HEK293 (cell line): ENCODE measurements at regions not wholly inside any gene's neighbourhood (a gene's known extent, or its start where the extent isn't known, plus 50 kb on each side); places are given as distances from the start of the nearest gene placed in this dataset.

Source experiments
- CTCF ChIA-PET: fragments of 350-600 bp; formaldehyde crosslinking; extraction: SDS; loops from one replicate; lab custom pipeline; 2021; ENCODE audit warnings: antibody characterized with exemption; lab: Yijun Ruan, JAX
- POLR2A ChIA-PET: fragments of 300-600 bp; formaldehyde crosslinking; extraction: SDS; loops from one replicate; lab custom pipeline; 2020; ENCODE audit warnings: antibody characterized with exemption, inconsistent platforms; lab: Yijun Ruan, JAX
- H3K27ac ChIP-seq: fragments of 200-500 bp; sonication (Bioruptor generic); 2 replicates; pipeline ENCODE4 v1.5.1; 2014; ENCODE audit warnings: low read depth, low read length, control low read depth, inconsistent platforms; ENCODE audit errors: extremely low read depth
- H3K36me3 ChIP-seq, 2 experiments: fragments of 200-500 bp in 1 of 2; sonication (Bioruptor generic) in 1 of 2; 1 replicate in 1 of 2; 2 replicates in 1 of 2; pipeline ENCODE4 v1.5.1; 2014 to 2017; ENCODE audit warnings: inconsistent platforms in 2 of 2, low read length in 2 of 2; ENCODE audit not compliant: control insufficient read depth in 2 of 2, insufficient read depth in 1 of 2
- H3K4me1 ChIP-seq: fragments of 200-500 bp; sonication (Bioruptor generic); 2 replicates; pipeline ENCODE4 v1.5.1; 2014; ENCODE audit warnings: mild to moderate bottlenecking, low read length, inconsistent platforms; ENCODE audit not compliant: control insufficient read depth, insufficient read depth
- H3K4me3 ChIP-seq: 2 replicates; pipeline ENCODE4 v1.5.1; 2011; ENCODE audit warnings: low read depth, mild to moderate bottlenecking, control low read depth, low read length, moderate library complexity
- H3K9me3 ChIP-seq: fragments of 200-500 bp; sonication (Bioruptor generic); 2 replicates; pipeline ENCODE4 v1.5.1; 2014; ENCODE audit warnings: low read depth, low read length, inconsistent platforms; ENCODE audit not compliant: control insufficient read depth, insufficient read depth
- ELK4 ChIP-seq: IDR thresholded peaks from 2 replicates; pipeline ENCODE4 v1.6.1; 2011; ENCODE audit warnings: mild to moderate bottlenecking, low read depth, low read length, borderline replicate concordance
- KLF7 ChIP-seq: fragments of 450-650 bp; formaldehyde crosslinking; IDR thresholded peaks from 2 replicates; pipeline ENCODE4 v1.5.1; 2016; ENCODE audit warnings: missing biosample characterization, missing genetic modification characterization, borderline replicate concordance
- SP3 ChIP-seq: fragments of 450-650 bp; formaldehyde crosslinking; IDR thresholded peaks from 2 replicates; pipeline ENCODE4 v1.5.1; 2016; ENCODE audit warnings: missing biosample characterization, missing genetic modification characterization
- ZBTB1 ChIP-seq: fragments of 450-650 bp; formaldehyde crosslinking; IDR thresholded peaks from 2 replicates; pipeline ENCODE4 v1.5.1; 2016; ENCODE audit warnings: missing biosample characterization, missing genetic modification characterization
- ZBTB20 ChIP-seq: fragments of 450-650 bp; formaldehyde crosslinking; IDR thresholded peaks from 2 replicates; pipeline ENCODE4 v1.5.1; 2016; ENCODE audit warnings: missing biosample characterization, missing genetic modification characterization
- ZBTB48 ChIP-seq: fragments of 450-650 bp; formaldehyde crosslinking; IDR thresholded peaks from 2 replicates; pipeline ENCODE4 v1.5.1; 2016; ENCODE audit warnings: missing biosample characterization, missing genetic modification characterization
- ZFHX2 ChIP-seq: fragments of 450-650 bp; formaldehyde crosslinking; conservative IDR thresholded peaks from 2 replicates; pipeline ENCODE4 v1.5.1; 2016; ENCODE audit warnings: missing biosample characterization, missing genetic modification characterization
- ZFP37 ChIP-seq: fragments of 450-650 bp; formaldehyde crosslinking; IDR thresholded peaks from 2 replicates; pipeline ENCODE4 v1.5.1; 2016; ENCODE audit warnings: missing biosample characterization, missing genetic modification characterization
- ZNF169 ChIP-seq: fragments of 450-650 bp; formaldehyde crosslinking; IDR thresholded peaks from 2 replicates; pipeline ENCODE4 v1.5.1; 2016; ENCODE audit warnings: missing biosample characterization, missing genetic modification characterization
- ZNF175 ChIP-seq: fragments of 450-650 bp; formaldehyde crosslinking; IDR thresholded peaks from 2 replicates; pipeline ENCODE4 v1.5.1; 2016; ENCODE audit warnings: missing biosample characterization, missing genetic modification characterization
- ZNF184 ChIP-seq: fragments of 450-650 bp; IDR thresholded peaks from 2 replicates; pipeline ENCODE4 v1.5.1; 2018; ENCODE audit warnings: missing biosample characterization, mild to moderate bottlenecking, missing genetic modification characterization
- ZNF274 ChIP-seq, 2 experiments: fragments of 200-500 bp in 1 of 2; fragments of 450-650 bp in 1 of 2; sonication (Bioruptor generic) in 1 of 2; formaldehyde crosslinking in 1 of 2; IDR thresholded peaks; 2 replicates each; pipeline versions ENCODE4 v1.5.1 to v1.6.1; 2014 to 2016; ENCODE audit warnings: borderline replicate concordance in 1 of 2, inconsistent platforms in 1 of 2, low read length in 1 of 2, missing biosample characterization in 1 of 2, missing genetic modification characterization in 1 of 2
- ZNF37A ChIP-seq: fragments of 450-650 bp; IDR thresholded peaks from 2 replicates; pipeline ENCODE4 v1.5.1; 2018; ENCODE audit warnings: missing biosample characterization, missing genetic modification characterization
- ZNF394 ChIP-seq: fragments of 450-650 bp; formaldehyde crosslinking; IDR thresholded peaks from 2 replicates; pipeline ENCODE4 v1.5.1; 2016; ENCODE audit warnings: missing biosample characterization, missing genetic modification characterization, mild to moderate bottlenecking, moderate library complexity, borderline replicate concordance
- ZNF423 ChIP-seq: fragments of 450-650 bp; formaldehyde crosslinking; IDR thresholded peaks from 2 replicates; pipeline ENCODE4 v1.5.1; 2016; ENCODE audit warnings: missing biosample characterization, missing genetic modification characterization
- ZNF426 ChIP-seq: fragments of 450-650 bp; formaldehyde crosslinking; IDR thresholded peaks from 2 replicates; pipeline ENCODE4 v1.5.1; 2017; ENCODE audit warnings: missing biosample characterization, missing genetic modification characterization, mild to moderate bottlenecking, inconsistent platforms, moderate library complexity
- ZNF510 ChIP-seq: fragments of 450-650 bp; formaldehyde crosslinking; IDR thresholded peaks from 2 replicates; pipeline ENCODE4 v1.5.1; 2018; ENCODE audit warnings: mild to moderate bottlenecking, missing genetic modification characterization, missing biosample characterization; ENCODE audit not compliant: insufficient replicate concordance
- ZNF530 ChIP-seq: fragments of 450-650 bp; formaldehyde crosslinking; IDR thresholded peaks from 2 replicates; pipeline ENCODE4 v1.5.1; 2016; ENCODE audit warnings: low read depth, missing biosample characterization, missing genetic modification characterization
- ZNF624 ChIP-seq: fragments of 450-650 bp; formaldehyde crosslinking; IDR thresholded peaks from 2 replicates; pipeline ENCODE4 v1.5.1; 2017; ENCODE audit warnings: missing biosample characterization, missing genetic modification characterization
- ZNF707 ChIP-seq: fragments of 450-650 bp; formaldehyde crosslinking; IDR thresholded peaks from 2 replicates; pipeline ENCODE4 v1.5.1; 2016; ENCODE audit warnings: missing biosample characterization, missing genetic modification characterization
- ZNF791 ChIP-seq: fragments of 450-650 bp; formaldehyde crosslinking; IDR thresholded peaks from 2 replicates; pipeline ENCODE4 v1.5.1; 2016; ENCODE audit warnings: missing biosample characterization, missing genetic modification characterization
- ZNF837 ChIP-seq: fragments of 450-650 bp; formaldehyde crosslinking; IDR thresholded peaks from 2 replicates; pipeline ENCODE4 v1.5.1; 2016; ENCODE audit warnings: missing biosample characterization, missing genetic modification characterization
- TF ChIP-seq, protein P1 (sequence below): fragments of 450-650 bp; formaldehyde crosslinking; IDR thresholded peaks from 2 replicates; pipeline ENCODE4 v1.5.1; 2016; ENCODE audit warnings: missing biosample characterization, missing genetic modification characterization, borderline replicate concordance
- TF ChIP-seq, protein P2 (sequence below): fragments of 450-650 bp; formaldehyde crosslinking; IDR thresholded peaks from 2 replicates; pipeline ENCODE4 v1.5.1; 2016; ENCODE audit warnings: missing biosample characterization, missing genetic modification characterization
- TF ChIP-seq, protein P3 (sequence below): fragments of 450-650 bp; formaldehyde crosslinking; IDR thresholded peaks from 2 replicates; pipeline ENCODE4 v1.5.1; 2016; ENCODE audit warnings: missing biosample characterization, missing genetic modification characterization

DNA sequence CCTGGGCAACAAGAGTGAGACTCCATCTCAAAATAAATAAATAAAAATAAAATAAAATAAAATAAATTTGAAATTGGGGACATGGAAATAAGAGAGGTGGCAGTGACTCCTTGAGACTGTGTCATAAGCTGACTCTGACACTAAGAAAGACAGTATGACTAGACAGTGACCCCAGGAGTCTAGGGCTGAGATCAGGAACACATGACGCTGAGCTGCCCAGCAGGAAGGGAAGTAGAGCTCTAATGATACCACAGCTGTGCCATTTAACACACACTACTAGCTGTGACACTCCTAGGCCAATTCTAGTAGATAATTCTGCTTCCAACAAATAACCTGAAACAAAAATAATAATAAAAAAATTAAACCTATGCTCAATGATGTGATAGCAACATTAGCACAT lies 293.0 kb downstream of the SEC61B start:
- H3K4me3 ChIP-seq = no peak overlapping the region
- H3K36me3 ChIP-seq = no peaks in the 10 kb centered on the region
- ChIA-PET POLR2A (no interaction called here), CTCF (no interaction called here)
- no peaks in the 10 kb centered on the region for H3K9me3 ChIP-seq
- no peak overlapping the region for H3K27ac ChIP-seq
- no peak for TF ChIP-seq ZNF426 (tag by site-specific recombination)
- TF ChIP-seq SP3 (tag by site-specific recombination) = no peak
- no peak for TF ChIP-seq ZBTB48 (tag by site-specific recombination)
- TF ChIP-seq ZNF274 (IDR thresholded peaks at IDR 0.05; ENCODE audit: low read length) = no peak
- no peak for TF ChIP-seq ZNF274 (tag by site-specific recombination; IDR thresholded peaks at IDR 0.05; ENCODE audit: borderline replicate concordance)
- TF ChIP-seq ZFHX2 (tag by site-specific recombination) = no peak
- TF ChIP-seq ELK4 = no peak
- TF ChIP-seq ZNF184 = no peak
- no peak for TF ChIP-seq ZNF394
- TF ChIP-seq ZBTB1 (tag by site-specific recombination) = no peak
- no peak for TF ChIP-seq ZNF707
- no peak for TF ChIP-seq ZFP37 (tag by site-specific recombination)
- no peak for TF ChIP-seq ZNF423 (tag by site-specific recombination)
- no peak for TF ChIP-seq ZNF837 (tag by site-specific recombination)
- TF ChIP-seq ZNF37A (tag by site-specific recombination) = no peak
- no peak for TF ChIP-seq KLF7 (tag by site-specific recombination)
- no peak for TF ChIP-seq ZNF530 (tag by site-specific recombination)
- TF ChIP-seq ZNF791 = no peak
- TF ChIP-seq ZNF624 (tag by site-specific recombination) = no peak
- TF ChIP-seq, protein P1, sequence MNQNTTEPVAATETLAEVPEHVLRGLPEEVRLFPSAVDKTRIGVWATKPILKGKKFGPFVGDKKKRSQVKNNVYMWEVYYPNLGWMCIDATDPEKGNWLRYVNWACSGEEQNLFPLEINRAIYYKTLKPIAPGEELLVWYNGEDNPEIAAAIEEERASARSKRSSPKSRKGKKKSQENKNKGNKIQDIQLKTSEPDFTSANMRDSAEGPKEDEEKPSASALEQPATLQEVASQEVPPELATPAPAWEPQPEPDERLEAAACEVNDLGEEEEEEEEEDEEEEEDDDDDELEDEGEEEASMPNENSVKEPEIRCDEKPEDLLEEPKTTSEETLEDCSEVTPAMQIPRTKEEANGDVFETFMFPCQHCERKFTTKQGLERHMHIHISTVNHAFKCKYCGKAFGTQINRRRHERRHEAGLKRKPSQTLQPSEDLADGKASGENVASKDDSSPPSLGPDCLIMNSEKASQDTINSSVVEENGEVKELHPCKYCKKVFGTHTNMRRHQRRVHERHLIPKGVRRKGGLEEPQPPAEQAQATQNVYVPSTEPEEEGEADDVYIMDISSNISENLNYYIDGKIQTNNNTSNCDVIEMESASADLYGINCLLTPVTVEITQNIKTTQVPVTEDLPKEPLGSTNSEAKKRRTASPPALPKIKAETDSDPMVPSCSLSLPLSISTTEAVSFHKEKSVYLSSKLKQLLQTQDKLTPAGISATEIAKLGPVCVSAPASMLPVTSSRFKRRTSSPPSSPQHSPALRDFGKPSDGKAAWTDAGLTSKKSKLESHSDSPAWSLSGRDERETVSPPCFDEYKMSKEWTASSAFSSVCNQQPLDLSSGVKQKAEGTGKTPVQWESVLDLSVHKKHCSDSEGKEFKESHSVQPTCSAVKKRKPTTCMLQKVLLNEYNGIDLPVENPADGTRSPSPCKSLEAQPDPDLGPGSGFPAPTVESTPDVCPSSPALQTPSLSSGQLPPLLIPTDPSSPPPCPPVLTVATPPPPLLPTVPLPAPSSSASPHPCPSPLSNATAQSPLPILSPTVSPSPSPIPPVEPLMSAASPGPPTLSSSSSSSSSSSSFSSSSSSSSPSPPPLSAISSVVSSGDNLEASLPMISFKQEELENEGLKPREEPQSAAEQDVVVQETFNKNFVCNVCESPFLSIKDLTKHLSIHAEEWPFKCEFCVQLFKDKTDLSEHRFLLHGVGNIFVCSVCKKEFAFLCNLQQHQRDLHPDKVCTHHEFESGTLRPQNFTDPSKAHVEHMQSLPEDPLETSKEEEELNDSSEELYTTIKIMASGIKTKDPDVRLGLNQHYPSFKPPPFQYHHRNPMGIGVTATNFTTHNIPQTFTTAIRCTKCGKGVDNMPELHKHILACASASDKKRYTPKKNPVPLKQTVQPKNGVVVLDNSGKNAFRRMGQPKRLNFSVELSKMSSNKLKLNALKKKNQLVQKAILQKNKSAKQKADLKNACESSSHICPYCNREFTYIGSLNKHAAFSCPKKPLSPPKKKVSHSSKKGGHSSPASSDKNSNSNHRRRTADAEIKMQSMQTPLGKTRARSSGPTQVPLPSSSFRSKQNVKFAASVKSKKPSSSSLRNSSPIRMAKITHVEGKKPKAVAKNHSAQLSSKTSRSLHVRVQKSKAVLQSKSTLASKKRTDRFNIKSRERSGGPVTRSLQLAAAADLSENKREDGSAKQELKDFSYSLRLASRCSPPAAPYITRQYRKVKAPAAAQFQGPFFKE = no peak
- no peaks in the 10 kb centered on the region for H3K4me1 ChIP-seq

DNA sequence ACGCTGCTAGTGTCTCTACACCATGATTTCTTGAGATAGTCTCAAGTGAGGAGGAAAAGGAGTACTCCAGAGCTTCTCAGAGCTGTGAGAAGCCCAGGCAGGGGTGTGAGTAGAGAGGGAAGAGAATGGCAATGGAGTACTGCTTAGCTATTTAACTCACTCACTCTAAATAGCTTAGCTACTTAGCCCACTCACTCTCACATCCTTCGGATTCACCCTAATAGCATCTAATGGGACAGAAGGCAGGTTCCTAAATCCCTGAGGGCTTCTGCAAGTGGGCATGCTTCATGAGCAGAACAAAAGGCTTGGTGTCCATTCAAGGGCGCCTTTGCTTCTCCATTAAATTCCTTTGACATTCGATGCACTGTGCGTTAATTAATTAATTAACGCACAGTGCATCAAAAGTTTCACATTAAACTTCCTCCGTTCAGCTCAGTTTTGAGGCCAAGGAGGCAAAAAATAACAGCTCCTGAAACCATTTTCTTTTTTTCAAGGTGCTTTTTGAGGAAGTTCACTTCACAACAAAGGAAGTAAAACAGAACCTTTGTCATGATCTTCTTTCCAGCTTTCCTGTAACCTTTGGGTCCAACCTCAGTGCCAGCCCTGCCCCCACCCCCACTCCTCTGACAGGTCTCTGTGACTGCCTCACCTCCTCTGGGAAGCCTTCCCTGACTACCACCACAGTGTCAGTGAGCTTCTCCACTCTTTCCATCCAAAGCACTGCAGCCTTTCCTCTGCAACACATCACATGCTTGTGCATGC lies 294.0 kb downstream of the SEC61B start:
- Histone ChIP-seq H3K4me1 (no peaks in the 10 kb centered on the region), H3K36me3 (no peaks in the 10 kb centered on the region), H3K27ac (no peak overlapping the region), H3K9me3 (no peaks in the 10 kb centered on the region)
- ChIA-PET POLR2A (no interaction called here), CTCF (interaction anchor here (1.0 kb wide), 1 partner anchor 13 kb away, joined by 3 read pairs; no protein-coding TSS in a partner anchor)
- TF ChIP-seq ZNF175 (tag by site-specific recombination) = no peak
- no peak for TF ChIP-seq ZBTB48 (tag by site-specific recombination)
- no peak for TF ChIP-seq ZNF169 (tag by site-specific recombination)
- TF ChIP-seq ZBTB20 = no peak
- no peak for TF ChIP-seq ZNF510 (tag by site-specific recombination)
- TF ChIP-seq, protein P2, sequence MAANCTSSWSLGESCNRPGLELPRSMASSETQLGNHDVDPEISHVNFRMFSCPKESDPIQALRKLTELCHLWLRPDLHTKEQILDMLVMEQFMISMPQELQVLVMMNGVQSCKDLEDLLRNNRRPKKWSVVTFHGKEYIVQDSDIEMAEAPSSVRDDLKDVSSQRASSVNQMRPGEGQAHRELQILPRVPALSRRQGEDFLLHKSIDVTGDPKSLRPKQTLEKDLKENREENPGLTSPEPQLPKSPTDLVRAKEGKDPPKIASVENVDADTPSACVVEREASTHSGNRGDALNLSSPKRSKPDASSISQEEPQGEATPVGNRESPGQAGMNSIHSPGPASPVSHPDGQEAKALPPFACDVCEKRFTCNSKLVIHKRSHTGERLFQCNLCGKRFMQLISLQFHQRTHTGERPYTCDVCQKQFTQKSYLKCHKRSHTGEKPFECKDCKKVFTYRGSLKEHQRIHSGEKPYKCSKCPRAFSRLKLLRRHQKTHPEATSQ (tag by site-specific recombination) = no peak
- TF ChIP-seq, protein P3, sequence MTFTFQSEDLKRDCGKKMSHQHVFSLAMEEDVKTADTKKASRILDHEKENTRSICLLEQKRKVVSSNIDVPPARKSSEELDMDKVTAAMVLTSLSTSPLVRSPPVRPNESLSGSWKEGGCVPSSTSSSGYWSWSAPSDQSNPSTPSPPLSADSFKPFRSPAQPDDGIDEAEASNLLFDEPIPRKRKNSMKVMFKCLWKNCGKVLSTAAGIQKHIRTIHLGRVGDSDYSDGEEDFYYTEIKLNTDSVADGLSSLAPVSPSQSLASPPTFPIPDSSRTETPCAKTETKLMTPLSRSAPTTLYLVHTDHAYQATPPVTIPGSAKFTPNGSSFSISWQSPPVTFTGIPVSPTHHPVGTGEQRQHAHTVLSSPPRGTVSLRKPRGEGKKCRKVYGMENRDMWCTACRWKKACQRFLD (tag by site-specific recombination) = no peak
- TF ChIP-seq, all 188 proteins: peak for 0
- H3K4me3 ChIP-seq = no peak overlapping the region
